A549 (cell line): ENCODE measurements at regions not wholly inside any gene's neighbourhood (a gene's known extent, or its start where the extent isn't known, plus 50 kb on each side); places are given as distances from the start of the nearest gene placed in this dataset.

Experiments used
- ATAC-seq, 2 experiments: fragments of 200-7000 bp in 1 of 2; fragments of >200 bp in 1 of 2; cut with Nextera tagmentation in 1 of 2; cut with Tn5 transposase in 1 of 2; 3 replicates each; pipeline versions ENCODE4 v1.8.0 to v1.9.1; 2018 to 2020; ENCODE audit warnings: mild to moderate bottlenecking in 1 of 2, moderate library complexity in 1 of 2
- CTCF ChIA-PET: fragments of 300-600 bp; sonication (Branson Sonifier 250); formaldehyde crosslinking; extraction: SDS; loops from one replicate; lab custom pipeline; 2021; ENCODE audit warnings: antibody characterized with exemption, inconsistent platforms; lab: Yijun Ruan, JAX
- POLR2A ChIA-PET: fragments of 350-600 bp; formaldehyde crosslinking; extraction: SDS; loops from one replicate; lab custom pipeline; 2021; ENCODE audit warnings: antibody characterized with exemption, inconsistent platforms; lab: Yijun Ruan, JAX
- DNase-seq, 2 experiments: peaks; one replicate each; pipeline versions ENCODE4 v3.0.0 to v3.0.0-alpha.2; 2011 to 2016; ENCODE audit warnings: low read depth in 1 of 2, low spot score in 1 of 2
- FAIRE-seq: peaks from 2 replicates; lab custom pipeline; 2011; peaks lifted over from hg19 to GRCh38; lab: Jason Lieb, UNC
- H3K27ac ChIP-seq, 2 experiments: fragments of >200 bp; sonication (Bioruptor Twin); formaldehyde crosslinking; 3 replicates each; pipeline ENCODE4 v1.5.1; 2016 to 2017
- H3K4me1 ChIP-seq: fragments of >200 bp; sonication (Bioruptor Twin); formaldehyde crosslinking; 3 replicates; pipeline ENCODE4 v1.6.1; 2016
- H3K4me2 ChIP-seq: fragments of >200 bp; sonication (Bioruptor Twin); formaldehyde crosslinking; 3 replicates; pipeline ENCODE4 v1.6.1; 2016
- H3K4me3 ChIP-seq: fragments of >200 bp; sonication (Bioruptor Twin); formaldehyde crosslinking; 3 replicates; pipeline ENCODE4 v1.5.1; 2016
- H3K9me3 ChIP-seq: fragments of >200 bp; sonication (Bioruptor Twin); formaldehyde crosslinking; 3 replicates; pipeline ENCODE4 v1.6.1; 2016
- CEBPB ChIP-seq, 2 experiments: fragments of >200 bp in 1 of 2; sonication (Bioruptor Twin) in 1 of 2; formaldehyde crosslinking in 1 of 2; IDR thresholded peaks; 2 replicates each; pipeline ENCODE4 v1.6.1; 2012 to 2016
- CHD2 ChIP-seq: fragments of 150-350 bp; IDR thresholded peaks from 2 replicates; pipeline ENCODE4 v1.6.1; 2014; ENCODE audit warnings: low read length; ENCODE audit not compliant: partially characterized antibody
- EHF ChIP-seq: fragments of 250-450 bp; sonication (Bioruptor Pico); IDR thresholded peaks from 2 replicates; pipeline ENCODE4 v1.5.0; 2020; ENCODE audit warnings: mild to moderate bottlenecking
- EHMT2 ChIP-seq: fragments of 200-600 bp; sonication (generic); IDR thresholded peaks from 2 replicates; pipeline ENCODE4 v1.6.1; 2016; ENCODE audit warnings: antibody characterized with exemption, low read depth, mild to moderate bottlenecking, moderate library complexity
- ESRRA ChIP-seq: fragments of 150-350 bp; IDR thresholded peaks from 2 replicates; pipeline ENCODE4 v1.6.1; 2014; ENCODE audit warnings: mild to moderate bottlenecking, low read length, borderline replicate concordance
- FOSL2 ChIP-seq, 2 experiments: fragments of 450-650 bp in 1 of 2; fragments of >200 bp in 1 of 2; sonication (Bioruptor Twin) in 1 of 2; formaldehyde crosslinking; IDR thresholded peaks; 2 replicates each; pipeline versions ENCODE4 v1.5.0 to v1.6.1; 2016 to 2020; ENCODE audit warnings: mild to moderate bottlenecking in 1 of 2, moderate library complexity in 1 of 2
- HDAC2 ChIP-seq: fragments of 200-600 bp; sonication (generic); IDR thresholded peaks from 2 replicates; pipeline ENCODE4 v1.6.1; 2016
- HES2 ChIP-seq: fragments of >200 bp; sonication (Bioruptor Twin); formaldehyde crosslinking; IDR thresholded peaks from 2 replicates; pipeline ENCODE4 v1.6.1; 2016
- HOXA7 ChIP-seq: fragments of 250-450 bp; sonication (Bioruptor Pico); IDR thresholded peaks from 2 replicates; pipeline ENCODE4 v1.5.0; 2020; ENCODE audit warnings: mild to moderate bottlenecking, moderate library complexity
- JUN ChIP-seq, 2 experiments: fragments of >200 bp; sonication (Bioruptor Twin); formaldehyde crosslinking; IDR thresholded peaks; 2 replicates in 1 of 2; 3 replicates in 1 of 2; pipeline ENCODE4 v1.6.1; 2016 to 2017
- NPAS2 ChIP-seq: fragments of 250-450 bp; sonication (Bioruptor Pico); IDR thresholded peaks from 2 replicates; pipeline ENCODE4 v1.8.0; 2022; ENCODE audit warnings: mild to moderate bottlenecking, moderate library complexity, borderline replicate concordance
- NR3C1 ChIP-seq: fragments of >200 bp; sonication (Bioruptor Twin); formaldehyde crosslinking; IDR thresholded peaks from 3 replicates; pipeline ENCODE4 v1.6.1; 2017
- RAD21 ChIP-seq, 2 experiments: fragments of >200 bp in 1 of 2; sonication (Bioruptor Twin) in 1 of 2; formaldehyde crosslinking in 1 of 2; IDR thresholded peaks in 1 of 2; conservative IDR thresholded peaks in 1 of 2; 2 replicates in 1 of 2; 3 replicates in 1 of 2; pipeline ENCODE4 v1.6.1; 2012 to 2018; ENCODE audit warnings: inconsistent platforms in 1 of 2
- RARB ChIP-seq: fragments of 250-450 bp; sonication (Bioruptor Pico); IDR thresholded peaks from 2 replicates; pipeline ENCODE4 v1.8.0; 2021; ENCODE audit warnings: mild to moderate bottlenecking, moderate library complexity
- SREBF2 ChIP-seq: fragments of 450-650 bp; IDR thresholded peaks from 2 replicates; pipeline ENCODE4 v1.6.1; 2014; ENCODE audit warnings: mild to moderate bottlenecking, moderate library complexity
- TP53 ChIP-seq: fragments of 250-450 bp; sonication (Bioruptor Pico); IDR thresholded peaks from 2 replicates; pipeline ENCODE4 v1.5.0; 2021; ENCODE audit warnings: mild to moderate bottlenecking, moderate library complexity
- ZNF302 ChIP-seq: fragments of 250-450 bp; sonication (Bioruptor Pico); IDR thresholded peaks from 2 replicates; pipeline ENCODE4 v1.9.0; 2021; ENCODE audit warnings: inconsistent platforms, mild to moderate bottlenecking, moderate library complexity
- WGBS: methylation state at CpG from one replicate; pipeline ENCODE4 v1.1.6; 2017; ENCODE audit errors: missing lambda C conversion rate; 5-methylcytosine and 5-hydroxymethylcytosine counted together
- TF ChIP-seq, protein P1 (sequence below): IDR thresholded peaks from 2 replicates; pipeline ENCODE4 v1.6.1; 2012
- TF ChIP-seq, protein P2 (sequence below): fragments of >200 bp; sonication (Bioruptor Twin); formaldehyde crosslinking; IDR thresholded peaks from 3 replicates; pipeline ENCODE4 v1.6.1; 2016
- TF ChIP-seq, protein P3 (sequence below): IDR thresholded peaks from 2 replicates; pipeline ENCODE4 v1.6.1; 2012

GRCh38 chr12:127400221-127400620 is 866.7 kb upstream of the TMEM132C start (continued):
- no peak for TF ChIP-seq SREBF2
- TF ChIP-seq TP53 (CRISPR knock-in tag) = no peak
- TF ChIP-seq ZNF302 (CRISPR knock-in tag) = no peak
- TF ChIP-seq JUN (IDR thresholded peaks at IDR 0.05) = no peak

DNA sequence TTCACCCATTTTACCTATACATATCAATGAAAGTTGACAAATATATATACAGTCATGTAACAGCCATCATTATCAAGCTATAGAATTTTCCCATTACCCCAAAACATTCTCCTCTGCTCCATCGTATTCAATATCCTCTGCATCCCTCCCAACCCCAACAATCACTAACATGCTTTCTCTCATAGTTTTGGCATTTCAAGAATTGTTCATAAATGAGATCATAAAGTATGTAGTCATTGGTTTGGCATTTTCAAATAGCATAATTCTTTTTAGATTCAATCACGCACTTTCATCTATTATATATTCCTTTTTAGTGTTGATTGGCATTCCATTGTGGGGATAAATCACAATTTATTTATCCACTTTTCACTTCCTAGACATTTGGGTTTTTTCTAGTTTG is 866.0 kb upstream of the TMEM132C start:
- no peak for TF ChIP-seq RAD21 (conservative IDR thresholded peaks at IDR 0.05 in 1 of 2, IDR thresholded peaks at IDR 0.05 in 1 of 2)
- TF ChIP-seq, protein P1, sequence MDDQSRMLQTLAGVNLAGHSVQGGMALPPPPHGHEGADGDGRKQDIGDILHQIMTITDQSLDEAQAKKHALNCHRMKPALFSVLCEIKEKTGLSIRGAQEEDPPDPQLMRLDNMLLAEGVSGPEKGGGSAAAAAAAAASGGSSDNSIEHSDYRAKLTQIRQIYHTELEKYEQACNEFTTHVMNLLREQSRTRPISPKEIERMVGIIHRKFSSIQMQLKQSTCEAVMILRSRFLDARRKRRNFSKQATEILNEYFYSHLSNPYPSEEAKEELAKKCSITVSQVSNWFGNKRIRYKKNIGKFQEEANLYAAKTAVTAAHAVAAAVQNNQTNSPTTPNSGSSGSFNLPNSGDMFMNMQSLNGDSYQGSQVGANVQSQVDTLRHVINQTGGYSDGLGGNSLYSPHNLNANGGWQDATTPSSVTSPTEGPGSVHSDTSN = no peak
- TF ChIP-seq CHD2 = no peak
- no peak for TF ChIP-seq NR3C1
- no peak for TF ChIP-seq HDAC2
- no peak for TF ChIP-seq JUN (IDR thresholded peaks at IDR 0.05)
- TF ChIP-seq CEBPB (IDR thresholded peaks at IDR 0.05) = no peak
- no peak for TF ChIP-seq HES2
- no peak for TF ChIP-seq HOXA7 (CRISPR knock-in tag)
- 6% methylated on average over 2 of the region's 2 CpGs for WGBS
- Histone ChIP-seq H3K4me1 (no peaks in the 10 kb centered on the region), H3K27ac (no peak overlapping the region), H3K9me3 (no peaks in the 10 kb centered on the region), H3K4me2 (no peak overlapping the region), H3K4me3 (no peak overlapping the region)
- ATAC-seq (no peak), FAIRE-seq (no peak), DNase-seq (no peak)
- CTCF ChIA-PET = interaction anchor here (1.2 kb wide), 1 partner anchor 19 kb away, joined by 6 read pairs; no protein-coding TSS in a partner anchor
- POLR2A ChIA-PET = no interaction called here

DNA sequence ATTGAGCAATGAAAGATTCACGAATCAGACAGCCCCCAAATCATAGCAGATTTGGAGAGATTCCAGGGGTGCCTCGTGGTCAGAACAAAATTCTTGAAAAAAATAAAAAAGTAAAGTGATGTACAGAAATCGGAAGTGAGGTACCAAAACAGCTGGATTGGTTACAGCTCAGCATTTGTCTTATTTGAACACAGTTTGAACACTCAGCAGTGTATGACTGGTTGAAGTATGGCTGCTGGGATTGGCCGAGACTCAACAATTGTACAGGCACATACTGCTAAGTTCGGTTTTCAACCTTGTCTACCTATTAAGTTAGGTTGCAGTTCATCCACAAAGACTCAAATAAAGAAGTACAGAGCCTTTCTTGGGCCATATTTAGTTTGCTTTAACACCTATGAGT is 865.4 kb upstream of the TMEM132C start:
- FAIRE-seq = peak; percentile 54

GRCh38 chr12:127411166-127411915 is 855.6 kb upstream of the TMEM132C start:
- CTCF ChIA-PET = interaction anchor here (1.1 kb wide), 1 partner anchor 9 kb away, joined by 3 read pairs; no protein-coding TSS in a partner anchor
- Histone ChIP-seq H3K4me3 (no peak overlapping the region), H3K4me2 (no peak overlapping the region), H3K27ac (no peak overlapping the region), H3K4me1 (no peaks in the 10 kb centered on the region), H3K9me3 (no peaks in the 10 kb centered on the region)
- DNase-seq = no peak
- TF ChIP-seq, protein P2, sequence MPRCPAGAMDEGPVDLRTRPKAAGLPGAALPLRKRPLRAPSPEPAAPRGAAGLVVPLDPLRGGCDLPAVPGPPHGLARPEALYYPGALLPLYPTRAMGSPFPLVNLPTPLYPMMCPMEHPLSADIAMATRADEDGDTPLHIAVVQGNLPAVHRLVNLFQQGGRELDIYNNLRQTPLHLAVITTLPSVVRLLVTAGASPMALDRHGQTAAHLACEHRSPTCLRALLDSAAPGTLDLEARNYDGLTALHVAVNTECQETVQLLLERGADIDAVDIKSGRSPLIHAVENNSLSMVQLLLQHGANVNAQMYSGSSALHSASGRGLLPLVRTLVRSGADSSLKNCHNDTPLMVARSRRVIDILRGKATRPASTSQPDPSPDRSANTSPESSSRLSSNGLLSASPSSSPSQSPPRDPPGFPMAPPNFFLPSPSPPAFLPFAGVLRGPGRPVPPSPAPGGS = no peak
- TF ChIP-seq, protein P3, sequence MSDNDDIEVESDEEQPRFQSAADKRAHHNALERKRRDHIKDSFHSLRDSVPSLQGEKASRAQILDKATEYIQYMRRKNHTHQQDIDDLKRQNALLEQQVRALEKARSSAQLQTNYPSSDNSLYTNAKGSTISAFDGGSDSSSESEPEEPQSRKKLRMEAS = no peak
- TF ChIP-seq EHMT2 (no peak), ESRRA (no peak), RAD21 (conservative IDR thresholded peaks at IDR 0.05 in 1 of 2, IDR thresholded peaks at IDR 0.05 in 1 of 2) (no peak), FOSL2 (IDR thresholded peaks at IDR 0.05) (no peak), FOSL2 (CRISPR knock-in tag; IDR thresholded peaks at IDR 0.05) (no peak), EHF (no peak), NPAS2 (no peak), RARB (CRISPR knock-in tag) (no peak)
- POLR2A ChIA-PET = no interaction called here
- no peak for FAIRE-seq
- no peak for ATAC-seq
- WGBS = 17% methylated on average over 7 of the region's 7 CpGs

More for the DNA sequence above, 865.4 kb upstream of the TMEM132C start:
- WGBS = 3% methylated on average over 5 of the region's 5 CpGs
- ChIA-PET CTCF (interaction anchor here (0.6 kb wide), 1 partner anchor 10 kb away, joined by 3 read pairs; no protein-coding TSS in a partner anchor), POLR2A (no interaction called here)
- DNase-seq (no peak), ATAC-seq (no peak)
- no peak overlapping the region for H3K4me3 ChIP-seq
- no peaks in the 10 kb centered on the region for H3K9me3 ChIP-seq
- no peak overlapping the region for H3K27ac ChIP-seq
- H3K4me2 ChIP-seq = no peak overlapping the region
- no peaks in the 10 kb centered on the region for H3K4me1 ChIP-seq
- TF ChIP-seq CHD2 = no peak
